ENCODE measurements at regions not wholly inside any gene's neighbourhood (a gene's known extent, or its start where the extent isn't known, plus 50 kb on each side); places are given as distances from the start of the nearest gene placed in this dataset.

DNA sequence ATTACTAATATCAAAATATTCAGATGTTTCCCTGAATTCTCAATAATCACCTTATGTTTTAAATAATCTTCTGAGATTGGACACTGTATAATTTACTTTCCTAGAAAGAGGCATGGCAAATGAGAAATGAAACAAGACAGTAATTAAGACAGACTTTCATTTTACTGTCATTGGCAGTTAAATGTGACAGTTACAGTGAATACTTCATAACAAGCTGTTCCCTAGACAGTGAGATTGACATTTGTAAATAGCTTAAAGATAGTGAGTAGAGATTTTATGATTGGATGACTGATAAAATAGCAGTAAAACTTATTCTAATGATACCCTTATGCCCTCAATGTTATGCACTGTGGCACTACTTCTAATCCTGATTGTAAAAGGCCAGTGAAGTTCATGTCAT is 524.9 kb upstream of the TMEFF2 start:
- TF ChIP-seq CTCF (IDR thresholded peaks at IDR 0.05): no peak
- TF ChIP-seq EP300 (IDR thresholded peaks at IDR 0.05): no peak
- TF ChIP-seq POLR2AphosphoS5 (IDR thresholded peaks at IDR 0.05): no peak

All from sigmoid colon (tissue), 4 donors.